A204.1 (cell line): ENCODE measurements at regions not wholly inside any gene's neighbourhood (a gene's known extent, or its start where the extent isn't known, plus 50 kb on each side); places are given as distances from the start of the nearest gene placed in this dataset.

Experiments
- FAIRE-seq: peaks from 2 replicates; lab custom pipeline; 2012; peaks lifted over from hg19 to GRCh38; lab: Jason Lieb, UNC

DNA sequence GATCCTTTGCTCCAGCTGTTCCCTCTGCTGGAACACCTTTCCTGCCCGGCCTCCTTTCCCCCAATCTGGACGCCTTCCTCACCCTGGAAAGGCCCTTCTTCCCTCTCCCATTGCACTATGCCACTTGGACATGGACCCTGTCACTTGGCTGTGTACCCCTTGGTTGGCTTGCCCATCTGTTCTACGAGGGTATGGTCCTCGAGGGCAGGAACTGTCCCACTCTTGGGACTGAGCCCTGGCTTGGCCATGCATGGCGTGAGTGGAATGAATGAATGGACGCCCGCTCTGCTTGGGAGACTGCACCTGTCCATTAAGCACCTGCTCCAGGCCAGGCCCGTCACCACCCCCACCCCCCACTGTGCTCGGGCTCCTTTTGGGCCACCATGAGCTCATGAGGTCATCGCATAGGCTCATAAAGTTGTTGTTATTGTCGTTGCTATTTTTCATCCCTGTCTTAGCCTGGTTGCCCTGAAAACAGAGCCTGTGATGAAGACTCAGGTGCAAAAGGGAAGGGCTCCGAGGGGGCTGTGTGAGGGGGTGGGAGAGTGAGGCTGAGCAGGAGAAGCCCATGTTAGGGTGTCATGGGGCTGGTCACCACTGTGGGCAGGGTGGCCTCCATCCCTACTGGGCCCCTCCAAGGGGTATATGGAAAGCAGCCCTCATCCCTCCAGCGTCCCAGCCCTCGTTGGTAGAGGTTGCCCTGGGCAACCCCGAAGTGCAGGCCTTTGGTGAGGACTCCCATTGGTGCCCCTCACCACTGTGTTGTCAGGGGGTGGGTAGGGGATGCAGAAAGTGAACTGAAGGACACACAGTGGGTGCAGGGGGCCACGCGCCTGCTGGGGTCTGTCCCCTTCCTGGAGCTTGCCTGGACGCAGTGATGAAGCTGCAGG, 57.2 kb upstream of the IER5L start:
- no peak for FAIRE-seq

DNA sequence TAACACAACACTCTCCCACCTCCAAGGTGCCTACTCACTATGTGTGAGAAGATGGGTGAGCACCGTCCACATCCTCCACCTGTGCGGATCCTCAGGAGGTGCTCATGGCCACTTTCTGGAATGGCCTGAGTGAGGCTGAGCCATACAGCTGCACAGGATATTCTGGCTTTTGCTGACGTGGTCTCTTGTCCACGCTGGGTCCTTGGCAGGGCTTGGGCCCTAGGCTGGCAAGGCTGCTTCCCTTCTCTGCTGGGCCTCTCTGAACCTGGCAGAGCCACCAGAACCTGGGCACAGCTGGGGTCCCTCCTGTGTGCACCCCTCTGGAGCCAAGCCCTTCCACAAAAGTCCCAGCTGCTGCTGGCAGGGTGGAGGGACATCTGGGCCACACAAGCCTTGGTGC, 56.4 kb upstream of the IER5L start:
- FAIRE-seq, result no peak

DNA sequence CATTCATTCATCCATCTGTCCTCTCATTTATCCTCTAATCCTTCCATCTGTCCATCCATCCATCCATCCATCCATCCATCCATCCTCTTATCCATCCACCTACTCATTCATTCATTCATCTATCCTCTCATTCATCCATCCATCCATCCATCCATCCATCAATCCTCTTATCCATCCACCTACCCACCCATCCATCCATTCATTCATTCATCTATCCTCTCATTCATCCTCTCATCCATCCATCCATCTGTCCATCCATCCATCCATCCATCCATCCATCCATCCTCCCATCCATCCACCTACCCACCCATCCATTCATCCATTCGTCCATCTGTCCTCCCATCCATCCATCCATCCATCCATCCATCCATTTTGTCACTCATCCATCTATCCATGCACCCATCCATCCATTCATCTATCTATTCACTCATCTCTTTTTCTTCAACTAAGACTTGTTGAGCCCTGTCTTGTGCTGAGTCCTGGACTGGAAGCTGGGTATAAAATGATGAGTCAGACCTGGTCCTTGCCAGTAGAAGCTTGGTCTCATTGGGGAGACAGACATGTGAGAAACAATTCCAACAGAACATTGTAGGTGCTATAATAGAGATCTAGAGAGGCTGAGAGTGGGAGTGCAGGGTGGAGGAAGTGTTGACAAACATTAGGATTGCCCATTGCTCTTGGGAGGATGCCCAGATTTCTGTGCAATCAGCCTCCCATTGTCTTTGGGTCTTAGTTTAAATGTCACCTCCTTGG, 55.0 kb upstream of the IER5L start:
- FAIRE-seq, result no peak

DNA sequence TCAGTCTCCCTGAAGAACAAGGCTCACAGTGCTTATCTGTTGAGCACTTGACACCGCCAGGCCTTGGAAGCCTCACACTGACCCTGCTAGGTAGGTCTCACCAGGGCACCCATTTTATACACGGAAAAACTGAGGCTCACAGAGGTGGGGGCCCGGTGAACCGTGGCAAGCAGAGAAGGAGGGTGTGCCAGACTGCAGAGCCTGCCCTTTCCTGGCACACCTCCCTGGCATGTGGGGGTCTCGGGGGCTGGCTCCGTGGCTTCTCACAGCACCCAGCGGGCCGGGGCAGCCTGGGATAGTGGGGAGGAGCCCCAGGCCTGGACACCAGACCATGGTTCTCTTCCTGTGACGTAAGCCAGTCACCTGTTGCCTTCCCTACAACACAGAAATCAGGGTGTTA, 53.7 kb upstream of the IER5L start:
- FAIRE-seq, result no peak

DNA sequence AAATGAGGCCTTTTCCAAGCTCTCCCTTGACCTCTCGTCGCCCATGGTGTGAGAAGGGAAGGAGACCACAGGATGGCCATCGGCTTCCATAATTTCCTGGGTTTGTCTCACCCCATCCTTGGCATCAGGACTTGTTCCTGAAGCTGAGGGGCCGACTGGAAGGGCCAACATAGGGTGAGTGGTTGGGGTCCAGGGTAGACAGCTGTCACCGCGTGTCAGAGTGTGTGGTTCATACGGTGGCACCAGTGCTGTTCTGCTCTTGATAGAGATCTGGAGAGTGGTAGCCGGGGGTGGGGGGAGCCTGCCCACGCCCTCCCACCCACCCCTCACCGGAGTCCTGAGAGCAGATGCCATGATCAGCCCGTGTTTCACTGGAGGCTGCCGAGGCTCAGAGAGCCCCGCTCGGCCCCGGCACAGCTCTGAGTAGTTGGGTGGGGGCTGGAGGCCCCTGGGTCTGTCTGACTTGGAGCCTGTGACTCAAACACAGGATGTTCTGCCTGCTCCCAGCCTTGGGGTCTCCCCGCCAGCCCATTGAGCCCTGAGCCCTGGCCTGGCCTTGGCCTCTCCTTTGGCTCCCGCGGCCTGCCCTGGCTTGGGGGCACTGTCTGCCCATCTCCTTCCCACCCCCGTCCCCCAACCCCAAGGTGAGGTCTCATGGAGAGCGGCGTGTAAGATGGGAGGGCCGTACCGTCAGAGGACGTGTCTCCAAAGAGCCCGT, 53.1 kb upstream of the IER5L start:
- no peak for FAIRE-seq

DNA sequence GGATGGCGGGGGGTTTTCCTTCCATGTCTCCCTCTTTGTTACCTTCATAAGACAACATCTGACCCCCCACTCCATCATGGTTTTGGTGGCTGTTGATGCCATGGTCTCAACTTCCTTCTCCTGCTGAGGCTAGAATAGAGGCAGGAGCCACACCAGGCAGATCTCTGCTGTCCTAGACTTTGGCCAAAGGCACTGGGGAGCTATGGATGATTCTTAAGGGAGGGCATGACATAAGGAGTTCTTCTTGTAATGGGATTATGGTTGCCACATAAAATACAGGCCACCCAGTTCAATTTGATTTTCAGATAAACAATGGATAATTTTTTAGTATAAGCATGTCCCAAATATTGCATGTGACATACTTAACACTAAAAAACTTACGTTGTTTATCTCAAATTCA, 52.2 kb upstream of the IER5L start:
- no peak for FAIRE-seq
